22Rv1 (cell line): ENCODE measurements at regions not wholly inside any gene's neighbourhood (a gene's known extent, or its start where the extent isn't known, plus 50 kb on each side); places are given as distances from the start of the nearest gene placed in this dataset.
"Not testable (repeated sequence)": the region's sequence is repeated elsewhere in the genome, so short reads cannot be mapped to it uniquely, and the experiment has no call there.

Source experiments
- H3K27ac ChIP-seq: fragments of 450-650 bp; 2 replicates; pipeline ENCODE4 v1.5.1; 2017
- CTCF ChIP-seq: fragments of 450-650 bp; IDR thresholded peaks from 2 replicates; pipeline ENCODE4 v1.5.1; 2017; ENCODE audit warnings: mild to moderate bottlenecking
- ZFX ChIP-seq: fragments of 450-650 bp; IDR thresholded peaks from 2 replicates; pipeline ENCODE4 v1.6.1; 2017; ENCODE audit warnings: antibody characterized with exemption, borderline replicate concordance

GRCh38 chr3:32042867-32043266 lies 61.3 kb downstream of the ZNF860 start:
- not testable (repeated sequence) for H3K27ac ChIP-seq

GRCh38 chr3:32045091-32045915 lies 61.1 kb upstream of the GPD1L start:
- TF ChIP-seq CTCF, result no peak
- TF ChIP-seq ZFX, result no peak
- H3K27ac ChIP-seq, result peak overlapping the region; percentile 60

- TF ChIP-seq ZFX, result no peak
- TF ChIP-seq CTCF, result no peak
- peak overlapping the region; percentile 60 for H3K27ac ChIP-seq
Measured at GRCh38 chr3:32046102-32046501, 60.3 kb upstream of the GPD1L start.

GRCh38 chr3:32048487-32049182 lies 57.8 kb upstream of the GPD1L start:
- no peak overlapping the region for H3K27ac ChIP-seq
- no peak for TF ChIP-seq CTCF
- no peak for TF ChIP-seq ZFX

- no peak for TF ChIP-seq ZFX
- H3K27ac ChIP-seq, result no peak overlapping the region
Measured at GRCh38 chr3:32049916-32050315, 56.5 kb upstream of the GPD1L start.

GRCh38 chr3:32052230-32052629 lies 54.2 kb upstream of the GPD1L start:
- H3K27ac ChIP-seq, result not testable (repeated sequence)

GRCh38 chr3:32052851-32053250 lies 53.6 kb upstream of the GPD1L start:
- not testable (repeated sequence) for H3K27ac ChIP-seq

- no peak overlapping the region for H3K27ac ChIP-seq
- TF ChIP-seq ZFX, result no peak
- TF ChIP-seq CTCF, result no peak
Measured at GRCh38 chr3:32056559-32057290, 49.7 kb upstream of the GPD1L start.
